ENCODE measurements at regions not wholly inside any gene's neighbourhood (a gene's known extent, or its start where the extent isn't known, plus 50 kb on each side); places are given as distances from the start of the nearest gene placed in this dataset.

DNA sequence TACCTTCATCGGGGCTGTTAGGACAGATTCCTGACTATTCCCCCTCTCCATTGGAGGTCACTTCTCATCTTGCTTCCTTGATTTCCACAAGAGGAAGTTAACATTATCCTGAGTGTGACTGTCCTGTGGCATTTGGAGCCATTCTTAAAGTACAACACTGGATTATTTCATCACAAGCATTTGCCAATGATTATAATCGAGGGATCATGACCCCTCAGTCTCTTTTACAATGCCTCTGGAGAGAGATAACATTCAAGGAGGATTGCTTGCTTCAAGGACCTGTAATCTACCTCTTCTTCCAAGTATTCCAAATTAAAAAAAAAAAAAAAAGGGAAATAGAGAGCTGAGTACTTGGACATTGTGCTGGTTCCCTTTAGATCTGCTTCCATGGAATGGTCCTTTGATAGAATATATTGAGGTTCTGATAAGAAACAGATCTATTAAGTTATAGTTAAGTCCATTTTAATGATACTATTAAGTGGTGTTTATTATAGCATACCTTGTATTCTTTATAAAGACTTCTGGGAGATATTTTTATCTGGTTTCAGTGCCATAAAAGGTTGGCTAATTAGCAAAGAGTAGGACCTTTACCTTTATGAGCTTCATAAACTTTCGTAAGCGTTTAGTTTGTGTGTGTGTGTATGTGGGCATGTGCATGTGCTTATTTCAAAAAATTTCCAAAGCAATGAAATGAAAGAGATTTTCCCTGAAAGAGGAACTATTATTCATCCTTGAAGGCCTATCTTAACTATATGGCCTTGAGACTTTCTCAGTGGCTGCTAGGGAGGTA lies 469.1 kb downstream of the DHX35 start:
- H3K9me3 ChIP-seq, result peaks cover 0 to 7% (median 2%) of the 10 kb centered on the region in 4 donors
- no peak overlapping the region for H3K4me3 ChIP-seq
- 65 to 77% (median 67%) methylated on average over 4 of the region's 4 CpGs for WGBS, 5 donors
- intact Hi-C loops (cut with DNase I; ENCODE audit: low total_unique reads), result no loop called here
- TF ChIP-seq POLR2AphosphoS5 (IDR thresholded peaks at IDR 0.05), result no peak
- no peak for TF ChIP-seq EP300 (IDR thresholded peaks at IDR 0.05)
- no peak for TF ChIP-seq POLR2A (IDR thresholded peaks at IDR 0.05)
- TF ChIP-seq, protein P1, sequence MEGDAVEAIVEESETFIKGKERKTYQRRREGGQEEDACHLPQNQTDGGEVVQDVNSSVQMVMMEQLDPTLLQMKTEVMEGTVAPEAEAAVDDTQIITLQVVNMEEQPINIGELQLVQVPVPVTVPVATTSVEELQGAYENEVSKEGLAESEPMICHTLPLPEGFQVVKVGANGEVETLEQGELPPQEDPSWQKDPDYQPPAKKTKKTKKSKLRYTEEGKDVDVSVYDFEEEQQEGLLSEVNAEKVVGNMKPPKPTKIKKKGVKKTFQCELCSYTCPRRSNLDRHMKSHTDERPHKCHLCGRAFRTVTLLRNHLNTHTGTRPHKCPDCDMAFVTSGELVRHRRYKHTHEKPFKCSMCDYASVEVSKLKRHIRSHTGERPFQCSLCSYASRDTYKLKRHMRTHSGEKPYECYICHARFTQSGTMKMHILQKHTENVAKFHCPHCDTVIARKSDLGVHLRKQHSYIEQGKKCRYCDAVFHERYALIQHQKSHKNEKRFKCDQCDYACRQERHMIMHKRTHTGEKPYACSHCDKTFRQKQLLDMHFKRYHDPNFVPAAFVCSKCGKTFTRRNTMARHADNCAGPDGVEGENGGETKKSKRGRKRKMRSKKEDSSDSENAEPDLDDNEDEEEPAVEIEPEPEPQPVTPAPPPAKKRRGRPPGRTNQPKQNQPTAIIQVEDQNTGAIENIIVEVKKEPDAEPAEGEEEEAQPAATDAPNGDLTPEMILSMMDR (IDR thresholded peaks at IDR 0.05), result no peak
- no peaks in the 10 kb centered on the region for H3K36me3 ChIP-seq
- no peaks in the 10 kb centered on the region for H3K4me1 ChIP-seq
- H3K27me3 ChIP-seq, result no peaks in the 10 kb centered on the region
- DNase-seq, result no peak
- no peak overlapping the region for H3K27ac ChIP-seq

DNA sequence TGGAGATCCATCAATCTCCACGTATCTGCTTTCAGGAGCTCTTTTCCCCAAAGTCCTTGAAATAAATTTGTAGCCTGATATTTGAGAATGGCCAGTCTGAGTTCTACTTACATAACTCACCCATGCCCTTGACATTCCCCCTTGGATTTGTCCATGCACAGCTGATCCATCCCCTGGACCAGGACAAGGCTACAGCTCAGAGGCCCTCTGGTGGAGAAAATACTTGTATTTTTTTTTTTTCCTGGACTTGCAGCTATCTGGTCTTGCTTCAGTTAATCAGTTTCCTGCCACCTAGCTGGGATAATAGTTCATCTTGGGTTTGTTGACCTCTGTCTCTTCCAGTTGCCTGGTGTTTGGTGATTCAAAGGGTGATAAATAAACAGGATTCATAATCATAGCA lies 467.6 kb downstream of the DHX35 start:
- Histone ChIP-seq H3K27me3 (no peaks in the 10 kb centered on the region), H3K4me3 (no peak overlapping the region), H3K27ac (no peak overlapping the region), H3K9me3 (peaks cover 0 to 7% (median 2%) of the 10 kb centered on the region in 4 donors), H3K36me3 (no peaks in the 10 kb centered on the region), H3K4me1 (no peaks in the 10 kb centered on the region)
- WGBS, 5 donors, result 56 to 80% (median 72%) methylated on average over 1 of the region's 1 CpG
- DNase-seq, result peak in 1 of 2 donors; percentile 9
- TF ChIP-seq EP300 (IDR thresholded peaks at IDR 0.05), result no peak
- TF ChIP-seq, protein P1 (IDR thresholded peaks at IDR 0.05), result peak in 1 of 7 experiments; percentile 4
- intact Hi-C loops (cut with DNase I; ENCODE audit: low total_unique reads), result no loop called here

DNA sequence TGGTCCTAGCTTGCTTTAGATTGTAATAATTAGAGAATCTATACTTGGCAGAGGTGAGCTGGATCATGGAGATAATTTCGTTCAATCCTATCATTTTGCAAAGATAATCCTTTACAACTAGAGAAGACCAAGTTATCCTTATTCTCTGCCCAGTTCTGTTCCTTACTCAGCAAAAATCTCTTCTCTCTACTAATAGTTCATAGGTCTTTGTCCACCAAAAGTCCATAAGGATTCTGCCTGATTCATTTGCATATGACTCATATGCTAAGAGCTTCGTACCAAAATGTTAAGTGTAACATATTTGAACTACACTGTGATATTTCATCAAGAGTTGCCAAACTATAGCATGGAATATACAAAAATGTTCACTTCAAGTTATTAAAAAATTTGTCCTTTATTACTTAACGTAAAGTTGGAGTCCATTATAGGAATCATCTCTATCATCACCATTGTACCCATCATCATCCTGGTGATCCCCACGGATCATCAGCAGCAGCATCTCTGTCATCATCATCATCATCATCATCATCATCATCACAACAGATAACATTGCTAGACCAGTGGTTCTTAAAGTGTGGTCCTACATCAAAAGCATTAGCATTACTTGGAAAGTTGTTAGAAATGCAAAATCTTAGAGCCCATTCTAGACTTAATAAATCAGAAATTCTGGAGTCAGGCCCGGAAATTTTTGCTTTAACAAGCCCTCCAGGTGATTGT lies 463.0 kb downstream of the DHX35 start:
- H3K4me1 ChIP-seq, result no peaks in the 10 kb centered on the region
- WGBS, 5 donors, result 62 to 76% (median 66%) methylated on average over 5 of the region's 5 CpGs
- H3K27ac ChIP-seq, result no peak overlapping the region
- TF ChIP-seq, protein P1 (IDR thresholded peaks at IDR 0.05), result no peak
- TF ChIP-seq POLR2AphosphoS5 (IDR thresholded peaks at IDR 0.05) (no peak), EP300 (IDR thresholded peaks at IDR 0.05) (no peak), POLR2A (IDR thresholded peaks at IDR 0.05) (no peak)
- DNase-seq, result no peak
- H3K9me3 ChIP-seq, result peaks cover 0 to 4% (median 0%) of the 10 kb centered on the region in 4 donors
- no peaks in the 10 kb centered on the region for H3K27me3 ChIP-seq
- H3K36me3 ChIP-seq, result no peaks in the 10 kb centered on the region
- no peak overlapping the region for H3K4me3 ChIP-seq
- intact Hi-C loops (cut with DNase I; ENCODE audit: low total_unique reads), result no loop called here

DNA sequence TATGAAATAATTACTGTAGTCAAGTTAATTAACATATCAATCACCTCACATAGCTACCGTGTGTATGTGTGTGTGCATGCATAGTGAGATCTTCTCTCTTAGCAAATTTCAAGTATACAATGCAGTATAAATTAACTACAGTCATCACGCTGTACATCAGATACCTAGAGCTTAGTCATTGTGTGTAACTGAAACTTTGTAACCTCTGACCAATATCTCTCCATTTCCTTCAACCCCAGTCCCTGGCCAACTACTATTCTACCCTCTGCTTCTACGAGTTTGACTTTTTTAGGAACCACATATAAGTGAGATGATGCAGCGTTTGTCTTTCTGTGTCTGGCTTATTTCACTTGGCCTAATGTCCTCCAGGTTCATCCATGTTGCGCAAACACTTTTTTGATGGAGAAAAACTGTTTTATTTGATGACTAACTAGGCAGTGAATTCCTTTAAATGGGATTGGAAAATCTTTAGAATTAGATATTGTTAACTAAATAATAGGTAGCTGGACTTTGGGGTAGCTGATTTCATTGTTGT lies 459.5 kb downstream of the DHX35 start:
- H3K4me3 ChIP-seq, result no peak overlapping the region
- WGBS, 5 donors, result 83 to 90% (median 87%) methylated on average over 5 of the region's 5 CpGs
- H3K4me1 ChIP-seq, result no peaks in the 10 kb centered on the region
- no peaks in the 10 kb centered on the region for H3K36me3 ChIP-seq
- no peak for DNase-seq
- no peaks in the 10 kb centered on the region for H3K27me3 ChIP-seq
- H3K27ac ChIP-seq, result no peak overlapping the region
- TF ChIP-seq POLR2AphosphoS5 (IDR thresholded peaks at IDR 0.05) (no peak), POLR2A (IDR thresholded peaks at IDR 0.05) (no peak), EP300 (IDR thresholded peaks at IDR 0.05) (no peak)
- TF ChIP-seq, protein P1 (IDR thresholded peaks at IDR 0.05), result no peak
- intact Hi-C loops (cut with DNase I; ENCODE audit: low total_unique reads), result no loop called here
- no peaks in the 10 kb centered on the region for H3K9me3 ChIP-seq

Data from stomach (tissue), 8 donors.